Kidney (tissue), 13 donors: ENCODE measurements at regions not wholly inside any gene's neighbourhood (a gene's known extent, or its start where the extent isn't known, plus 50 kb on each side); places are given as distances from the start of the nearest gene placed in this dataset.

Experiments used
- DNase-seq, 5 donors: peaks; one replicate each; pipeline ENCODE4 v3.0.0-alpha.2; 2013 to 2020
- FAIRE-seq: peaks from 2 replicates; lab custom pipeline; 2012; peaks lifted over from hg19 to GRCh38; lab: Jason Lieb, UNC
- H3K27ac ChIP-seq, 2 donors: one replicate each; pipeline ENCODE4 v1.7.0; 2013; ENCODE audit warnings: low read depth in 2 of 2, low read length in 2 of 2, inconsistent platforms in 1 of 2
- H3K27me3 ChIP-seq: one replicate; pipeline ENCODE4 v1.7.1; 2013; ENCODE audit warnings: low read length, inconsistent platforms; ENCODE audit not compliant: control insufficient read depth, insufficient read depth
- H3K36me3 ChIP-seq, 3 donors: one replicate each; pipeline versions ENCODE4 v1.7.0 to v1.7.1; 2013; ENCODE audit warnings: low read length in 3 of 3, control low read depth in 1 of 3, inconsistent platforms in 1 of 3; ENCODE audit not compliant: insufficient read depth in 3 of 3, control insufficient read depth in 2 of 3
- H3K4me1 ChIP-seq, 3 donors: one replicate each; pipeline versions ENCODE4 v1.7.0 to v1.7.1; 2013; ENCODE audit warnings: low read length in 3 of 3, inconsistent platforms in 1 of 3, low read depth in 1 of 3; ENCODE audit not compliant: control insufficient read depth in 2 of 3, insufficient read depth in 2 of 3
- H3K4me3 ChIP-seq, 3 donors: one replicate each; pipeline versions ENCODE4 v1.7.0 to v1.8.1; 2013; ENCODE audit warnings: low read length in 3 of 3, control low read depth in 1 of 3, inconsistent platforms in 1 of 3
- H3K9ac ChIP-seq, 3 donors: one replicate each; pipeline versions ENCODE4 v1.7.0 to v1.7.1; 2013; ENCODE audit warnings: low read length in 3 of 3, control low read depth in 1 of 3, inconsistent platforms in 1 of 3
- H3K9me3 ChIP-seq, 3 donors: one replicate each; pipeline versions ENCODE4 v1.7.0 to v1.7.1; 2013; ENCODE audit warnings: low read length in 3 of 3, control low read depth in 1 of 3, inconsistent platforms in 1 of 3; ENCODE audit not compliant: control insufficient read depth in 2 of 3, insufficient read depth in 1 of 3
- intact Hi-C: fragments of 100-400 bp; cut with DNase I; formaldehyde crosslinking; loops from one replicate; pipeline ENCODE4 v1.11.1; 2022
- TF ChIP-seq, protein P1 (sequence below): IDR thresholded peaks from 3 replicates; pipeline ENCODE4 v1.5.1; 2012; ENCODE audit warnings: mild to moderate bottlenecking, moderate library complexity, borderline replicate concordance; ENCODE audit not compliant: insufficient read depth; ENCODE audit errors: extremely low read depth
- donor health status: control.
- donor health status: control.
- donor health status: control.
- donor health status: control.
- donor health status: control.
- donor health status: DM: yes; HTN: yes; CAD: no.
- donor health status: Normal renal cell carcinoma (clear cell type).

- no peaks in the 10 kb centered on the region for H3K36me3 ChIP-seq
- TF ChIP-seq, protein P1, sequence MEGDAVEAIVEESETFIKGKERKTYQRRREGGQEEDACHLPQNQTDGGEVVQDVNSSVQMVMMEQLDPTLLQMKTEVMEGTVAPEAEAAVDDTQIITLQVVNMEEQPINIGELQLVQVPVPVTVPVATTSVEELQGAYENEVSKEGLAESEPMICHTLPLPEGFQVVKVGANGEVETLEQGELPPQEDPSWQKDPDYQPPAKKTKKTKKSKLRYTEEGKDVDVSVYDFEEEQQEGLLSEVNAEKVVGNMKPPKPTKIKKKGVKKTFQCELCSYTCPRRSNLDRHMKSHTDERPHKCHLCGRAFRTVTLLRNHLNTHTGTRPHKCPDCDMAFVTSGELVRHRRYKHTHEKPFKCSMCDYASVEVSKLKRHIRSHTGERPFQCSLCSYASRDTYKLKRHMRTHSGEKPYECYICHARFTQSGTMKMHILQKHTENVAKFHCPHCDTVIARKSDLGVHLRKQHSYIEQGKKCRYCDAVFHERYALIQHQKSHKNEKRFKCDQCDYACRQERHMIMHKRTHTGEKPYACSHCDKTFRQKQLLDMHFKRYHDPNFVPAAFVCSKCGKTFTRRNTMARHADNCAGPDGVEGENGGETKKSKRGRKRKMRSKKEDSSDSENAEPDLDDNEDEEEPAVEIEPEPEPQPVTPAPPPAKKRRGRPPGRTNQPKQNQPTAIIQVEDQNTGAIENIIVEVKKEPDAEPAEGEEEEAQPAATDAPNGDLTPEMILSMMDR: no peak
- intact Hi-C loops: no loop called here
- no peaks in the 10 kb centered on the region for H3K4me1 ChIP-seq
- DNase-seq: no peak
- no peak overlapping the region for H3K4me3 ChIP-seq
- H3K27me3 ChIP-seq: no peaks in the 10 kb centered on the region
- FAIRE-seq: no peak
- H3K9ac ChIP-seq: no peak overlapping the region
- H3K9me3 ChIP-seq: no peaks in the 10 kb centered on the region
- H3K27ac ChIP-seq: no peak overlapping the region
These were observed 277.4 kb upstream of the CNR1 start for GRCh38 chr6:88443554-88443953.

DNA sequence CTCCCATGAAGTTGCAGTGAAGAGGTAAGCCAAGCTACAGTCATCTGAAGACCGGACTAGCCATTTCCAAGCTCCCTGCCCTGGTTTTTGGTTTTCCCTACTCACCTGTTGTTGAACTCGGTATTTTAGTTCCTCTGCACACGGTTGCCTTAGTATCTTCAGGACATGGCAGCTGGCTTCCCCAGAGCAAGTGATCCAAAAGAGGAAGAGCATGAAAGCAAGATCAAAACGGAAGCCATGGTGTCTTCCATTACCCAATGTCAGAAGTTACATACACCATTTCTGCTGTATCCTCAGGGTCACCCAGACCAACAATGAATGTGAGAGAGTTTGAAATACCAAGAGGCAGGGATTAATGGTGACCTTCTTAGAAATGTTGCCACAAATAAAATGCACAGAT is 276.6 kb upstream of the CNR1 start:
- Histone ChIP-seq H3K9ac (no peak overlapping the region), H3K9me3 (no peaks in the 10 kb centered on the region), H3K27me3 (no peaks in the 10 kb centered on the region), H3K4me3 (no peak overlapping the region), H3K36me3 (no peaks in the 10 kb centered on the region), H3K27ac (no peak overlapping the region), H3K4me1 (no peaks in the 10 kb centered on the region)
- no peak for DNase-seq
- intact Hi-C loops: no loop called here
- no peak for FAIRE-seq
- TF ChIP-seq, protein P1: no peak

DNA sequence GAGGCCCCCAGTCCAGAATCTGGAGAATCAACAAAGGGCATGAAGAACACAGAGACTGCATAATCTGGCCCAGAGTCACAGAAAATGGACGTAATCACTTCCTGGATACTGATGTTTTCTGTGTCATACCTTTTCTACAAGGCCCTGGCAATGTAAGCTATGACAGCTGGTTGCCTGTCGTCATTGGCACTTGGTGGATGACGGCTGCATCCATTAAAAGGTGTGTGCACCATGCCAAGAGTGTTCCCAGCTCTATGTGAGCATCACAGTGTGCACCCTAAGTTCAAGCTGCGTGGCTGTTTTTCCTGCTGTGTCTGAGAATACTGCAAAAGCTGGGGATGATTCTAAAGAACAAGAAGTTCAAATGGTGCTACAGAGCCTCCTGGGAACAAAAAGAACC is 275.2 kb upstream of the CNR1 start:
- Histone ChIP-seq H3K27me3 (no peaks in the 10 kb centered on the region), H3K27ac (no peak overlapping the region), H3K36me3 (no peaks in the 10 kb centered on the region), H3K9ac (no peak overlapping the region), H3K4me3 (no peak overlapping the region), H3K4me1 (no peaks in the 10 kb centered on the region), H3K9me3 (no peaks in the 10 kb centered on the region)
- FAIRE-seq: no peak
- intact Hi-C loops: no loop called here
- no peak for DNase-seq
- TF ChIP-seq, protein P1: no peak

DNA sequence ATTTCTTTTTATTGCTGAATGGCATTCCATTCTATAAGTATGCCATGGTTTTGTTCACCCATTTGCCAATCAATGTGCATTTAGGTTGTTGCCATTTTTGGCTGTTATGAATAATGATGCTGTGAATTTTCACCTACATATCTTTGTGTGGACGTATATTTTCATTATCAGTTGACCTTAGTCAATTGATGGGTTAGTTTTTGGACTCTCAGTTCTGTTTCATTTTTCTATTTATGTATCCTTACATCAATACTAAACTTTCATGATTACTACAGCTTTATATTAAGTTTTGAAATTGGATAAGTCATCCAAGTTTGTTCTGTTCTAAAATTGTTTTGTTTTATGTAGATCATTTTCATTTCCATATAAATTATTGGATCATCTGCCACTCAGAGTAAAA is 261.9 kb upstream of the CNR1 start:
- no peak overlapping the region for H3K27ac ChIP-seq
- no peaks in the 10 kb centered on the region for H3K36me3 ChIP-seq
- no peaks in the 10 kb centered on the region for H3K27me3 ChIP-seq
- H3K9ac ChIP-seq: no peak overlapping the region
- TF ChIP-seq, protein P1: no peak
- no peak for FAIRE-seq
- no peak overlapping the region for H3K4me3 ChIP-seq
- no peaks in the 10 kb centered on the region for H3K9me3 ChIP-seq
- intact Hi-C loops: no loop called here
- no peaks in the 10 kb centered on the region for H3K4me1 ChIP-seq
- no peak for DNase-seq
